IMR-90 (cell line): ENCODE measurements at regions not wholly inside any gene's neighbourhood (a gene's known extent, or its start where the extent isn't known, plus 50 kb on each side); places are given as distances from the start of the nearest gene placed in this dataset.

Experiments
- ATAC-seq: fragments of 200-7000 bp; cut with Tn5 transposase; 2 replicates; pipeline ENCODE4 v1.9.1; 2020; ENCODE audit warnings: low read depth, mild to moderate bottlenecking, moderate library complexity
- BruUV-seq: library from RNA; stranded (reverse); fragments of 400-500 nt; replicated peaks from 2 replicates; lab custom pipeline; 2021; lab: Mats Ljungman, UMichigan
- CTCF ChIA-PET: fragments of 300-600 bp; formaldehyde crosslinking; extraction: SDS; loops from one replicate; lab custom pipeline; 2021; ENCODE audit warnings: antibody characterized with exemption; lab: Yijun Ruan, JAX
- POLR2A ChIA-PET: fragments of 300-600 bp; sonication (Branson Sonifier 250); formaldehyde crosslinking; loops from one replicate; lab custom pipeline; 2022; ENCODE audit warnings: antibody characterized with exemption; ENCODE audit not compliant: unreplicated experiment; lab: Charles Lee
- DNase-seq: peaks from one replicate; pipeline ENCODE4 v3.0.0; 2013
- H2AFZ ChIP-seq: replicated peaks from 2 replicates; pipeline ENCODE3; 2013; ENCODE audit warnings: low read length, mild to moderate bottlenecking; ENCODE audit not compliant: poor library complexity
- H2AK5ac ChIP-seq: 2 replicates; pipeline ENCODE4 v1.6.1; 2013; ENCODE audit warnings: low read depth, low read length, inconsistent platforms
- H2AK9ac ChIP-seq: replicated peaks from 2 replicates; pipeline ENCODE3; 2013; ENCODE audit warnings: mild to moderate bottlenecking, low read depth, low read length, moderate library complexity; ENCODE audit not compliant: poor library complexity
- H2BK120ac ChIP-seq: 2 replicates; pipeline ENCODE4 v1.6.1; 2013; ENCODE audit warnings: low read depth, low read length, inconsistent platforms
- H2BK15ac ChIP-seq: 3 replicates; pipeline ENCODE4 v1.6.1; 2013; ENCODE audit warnings: low read depth, low read length, inconsistent platforms
- H2BK20ac ChIP-seq: 2 replicates; pipeline ENCODE4 v1.6.1; 2013; ENCODE audit warnings: low read depth, mild to moderate bottlenecking, inconsistent platforms, low read length, moderate library complexity
- H2BK5ac ChIP-seq: 2 replicates; pipeline ENCODE4 v1.6.1; 2013; ENCODE audit warnings: mild to moderate bottlenecking, low read depth, low read length, inconsistent platforms; ENCODE audit not compliant: poor library complexity, severe bottlenecking
- H3K14ac ChIP-seq: replicated peaks from 2 replicates; pipeline ENCODE4 v1.6.1; 2013; ENCODE audit warnings: low read depth, low read length, inconsistent platforms
- H3K18ac ChIP-seq: 2 replicates; pipeline ENCODE4 v1.6.1; 2013; ENCODE audit warnings: low read depth, low read length, control low read depth
- H3K23ac ChIP-seq: 2 replicates; pipeline ENCODE4 v1.6.1; 2013; ENCODE audit warnings: low read depth, low read length, inconsistent platforms
- H3K27ac ChIP-seq: 2 replicates; pipeline ENCODE4 v1.5.1; 2013; ENCODE audit warnings: mild to moderate bottlenecking, control low read depth, low read length; ENCODE audit not compliant: insufficient read depth
- H3K27me3 ChIP-seq: 2 replicates; pipeline ENCODE4 v1.6.1; 2013; ENCODE audit warnings: low read length; ENCODE audit not compliant: control insufficient read depth, insufficient read depth
- H3K36me3 ChIP-seq: 2 replicates; pipeline ENCODE4 v1.6.1; 2013; ENCODE audit warnings: low read length, mixed read lengths; ENCODE audit not compliant: control insufficient read depth, insufficient read depth
- H3K4ac ChIP-seq: 2 replicates; pipeline ENCODE4 v1.6.1; 2013; ENCODE audit warnings: low read depth, low read length, inconsistent platforms
- H3K4me1 ChIP-seq: 2 replicates; pipeline ENCODE4 v1.6.1; 2013; ENCODE audit warnings: low read length, mixed read lengths; ENCODE audit not compliant: control insufficient read depth, insufficient read depth
- H3K4me2 ChIP-seq: 2 replicates; pipeline ENCODE4 v1.6.1; 2013; ENCODE audit warnings: low read depth, mild to moderate bottlenecking, control low read depth, low read length, moderate library complexity
- H3K4me3 ChIP-seq: 2 replicates; pipeline ENCODE4 v1.5.1; 2013; ENCODE audit warnings: low read depth, mild to moderate bottlenecking, control low read depth, low read length, moderate library complexity; ENCODE audit not compliant: insufficient read depth
- H3K56ac ChIP-seq: 2 replicates; pipeline ENCODE4 v1.6.1; 2013; ENCODE audit warnings: low read length, inconsistent platforms; ENCODE audit not compliant: insufficient read depth; ENCODE audit errors: extremely low read depth
- H3K79me1 ChIP-seq, 2 experiments: 2 replicates each; pipeline ENCODE4 v1.6.1; 2013; ENCODE audit warnings: low read length in 2 of 2, inconsistent platforms in 1 of 2, low read depth in 1 of 2
- H3K9ac ChIP-seq: 2 replicates; pipeline ENCODE4 v1.6.1; 2013; ENCODE audit warnings: low read depth, low read length, control low read depth
- H3K9me1 ChIP-seq: 2 replicates; pipeline ENCODE4 v1.6.1; 2013; ENCODE audit warnings: low read length, inconsistent platforms; ENCODE audit not compliant: insufficient read depth
- H3K9me3 ChIP-seq: 2 replicates; pipeline ENCODE4 v1.6.1; 2013; ENCODE audit warnings: low read length; ENCODE audit not compliant: control insufficient read depth, insufficient read depth
- H4K20me1 ChIP-seq: 2 replicates; pipeline ENCODE4 v1.6.1; 2013; ENCODE audit warnings: low read length, inconsistent platforms; ENCODE audit not compliant: insufficient read depth
- H4K5ac ChIP-seq: 2 replicates; pipeline ENCODE4 v1.6.1; 2013; ENCODE audit warnings: mild to moderate bottlenecking, low read depth, low read length, control low read depth
- H4K8ac ChIP-seq, 2 experiments: 2 replicates each; pipeline ENCODE4 v1.6.1; 2013; ENCODE audit warnings: low read depth in 2 of 2, low read length in 2 of 2, control low read depth in 1 of 2, inconsistent platforms in 1 of 2
- H4K91ac ChIP-seq: 2 replicates; pipeline ENCODE4 v1.6.1; 2013; ENCODE audit warnings: low read depth, low read length, inconsistent platforms; ENCODE audit not compliant: insufficient read depth
- BHLHE40 ChIP-seq: fragments of 150-350 bp; IDR thresholded peaks from 2 replicates; pipeline ENCODE4 v1.6.1; 2016; ENCODE audit warnings: mild to moderate bottlenecking, low read depth, low read length
- FOS ChIP-seq: fragments of 150-350 bp; IDR thresholded peaks from 2 replicates; pipeline ENCODE4 v1.6.1; 2016; ENCODE audit warnings: low read depth, low read length
- MAZ ChIP-seq: IDR thresholded peaks from 2 replicates; pipeline ENCODE4 v1.6.1; 2012; ENCODE audit warnings: low read depth, mild to moderate bottlenecking, low read length, improper control_type of control experiment, moderate library complexity, borderline replicate concordance
- WGBS, 2 experiments: methylation state at CpG; one replicate each; pipeline versions ENCODE4 v1.1.5 to v1.1.7; 2013; ENCODE audit warnings: missing lambda C conversion rate in 2 of 2; ENCODE audit not compliant: insufficient read length in 1 of 2; ENCODE audit errors: extremely low coverage in 2 of 2; 5-methylcytosine and 5-hydroxymethylcytosine counted together
- dilution Hi-C: fragments of 300-500 bp; cut with HindIII; formaldehyde crosslinking; loops from one replicate; pipeline ENCODE4 v1.14.3; 2018; ENCODE audit warnings: low sequenced_read_pairs; ENCODE audit not compliant: unreplicated experiment
- in situ Hi-C: fragments of 300-500 bp; cut with MboI; formaldehyde crosslinking; loops from 3 replicates; pipeline ENCODE4 v1.14.3; 2019; ENCODE audit warnings: low sequenced_read_pairs, inconsistent platforms, mixed read lengths
- intact Hi-C: fragments of 100-400 bp; cut with micrococcal nuclease; formaldehyde crosslinking; loops from 2 replicates; pipeline ENCODE4 v1.10.0; 2022

DNA sequence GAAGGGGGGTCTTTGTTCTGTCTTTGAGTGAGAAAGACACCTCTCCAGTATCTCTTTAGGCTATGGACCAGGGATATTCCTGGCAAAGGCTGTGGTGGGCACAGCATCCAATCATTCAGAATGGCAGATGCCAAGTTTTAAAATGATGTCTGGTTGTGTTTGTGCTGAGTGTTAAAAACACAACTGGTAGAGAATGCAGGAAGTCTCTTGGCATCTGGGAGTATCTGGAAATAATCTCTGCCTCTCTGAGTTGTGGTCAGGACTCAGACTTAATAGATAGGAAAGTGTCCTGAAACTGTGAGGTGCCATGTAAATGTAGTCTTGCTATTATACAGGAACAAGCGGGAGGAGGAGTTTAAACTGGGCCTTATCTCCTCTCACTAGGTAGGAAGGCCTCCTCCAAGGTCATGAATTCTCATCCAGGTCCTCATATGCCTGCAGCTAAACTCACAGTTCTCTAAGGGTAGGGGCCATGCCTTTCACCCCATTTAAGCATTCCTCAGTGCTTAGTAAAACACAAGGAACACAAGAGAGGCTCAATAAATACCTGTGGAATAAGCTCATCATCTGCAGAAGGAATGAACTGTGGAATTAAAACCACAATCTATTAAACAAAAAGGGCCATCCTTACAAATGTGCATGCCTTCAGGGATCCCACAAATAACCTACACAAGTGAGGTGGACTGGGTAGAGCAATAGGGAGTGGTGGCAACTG, 317.6 kb downstream of the CBLN1 start:
- peak overlapping the region; percentile 75 for H2AK9ac ChIP-seq
- H3K9me1 ChIP-seq, result peaks cover 28% of the 10 kb centered on the region
- intact Hi-C loops (no loop called here), in situ Hi-C loops (no loop called here), dilution Hi-C loops (no loop called here)
- ChIA-PET POLR2A (no interaction called here), CTCF (no interaction called here)
- H3K23ac ChIP-seq, result peak overlapping the region; percentile 95
- H3K4ac ChIP-seq, result peak overlapping the region; percentile 99
- peak overlapping the region; percentile 100 for H2BK20ac ChIP-seq
- H3K4me3 ChIP-seq, result no peak overlapping the region
- H4K8ac ChIP-seq, result peak overlapping the region; percentile 55 to 92
- peak overlapping the region; percentile 83 for H4K5ac ChIP-seq
- H3K27me3 ChIP-seq, result no peaks in the 10 kb centered on the region
- H3K4me2 ChIP-seq, result peak overlapping the region; percentile 47
- ATAC-seq, result peak; percentile 91
- H2AFZ ChIP-seq, result peak overlapping the region; percentile 41
- H3K9ac ChIP-seq, result 0 out of 2 replicates have a peak overlapping the region, but pooled peaks have one; percentile 13
- peak overlapping the region; percentile 91 for H3K56ac ChIP-seq
- peak; percentile 93 for DNase-seq
- peak overlapping the region; percentile 96 for H3K18ac ChIP-seq
- H2BK5ac ChIP-seq, result peak overlapping the region; percentile 96
- BruUV-seq, result no TSS peak
- peak overlapping the region; percentile 88 for H3K14ac ChIP-seq
- peak overlapping the region; percentile 95 for H3K27ac ChIP-seq
- H2BK15ac ChIP-seq, result peak overlapping the region; percentile 99; the same call in 2 of the 3 replicates
- H3K79me1 ChIP-seq, result no peaks in the 10 kb centered on the region
- peak overlapping the region; percentile 99 for H4K91ac ChIP-seq
- WGBS, 2 experiments, result no CpG with 5 or more reads among the region's 1 CpG
- H3K9me3 ChIP-seq, result no peaks in the 10 kb centered on the region
- H2BK120ac ChIP-seq, result peak overlapping the region; percentile 99
- H4K20me1 ChIP-seq, result no peaks in the 10 kb centered on the region
- TF ChIP-seq BHLHE40 (0 out of 2 replicates have a peak, but pooled peaks have one; percentile 30), FOS (peak; percentile 65; the same call in 1 of the 2 replicates), MAZ (no peak)
- peaks cover 33% of the 10 kb centered on the region for H3K4me1 ChIP-seq
- H2AK5ac ChIP-seq, result peak overlapping the region; percentile 78
- H3K36me3 ChIP-seq, result no peaks in the 10 kb centered on the region
